ENCODE measurements at regions not wholly inside any gene's neighbourhood (a gene's known extent, or its start where the extent isn't known, plus 50 kb on each side); places are given as distances from the start of the nearest gene placed in this dataset.
"Not testable (repeated sequence)": the region's sequence is repeated elsewhere in the genome, so short reads cannot be mapped to it uniquely, and the experiment has no call there.

GRCh38 chr6:71642793-71643192 lies 243.6 kb upstream of the RIMS1 start:
- no peak for DNase-seq

GRCh38 chr6:71645299-71645698 lies 241.1 kb upstream of the RIMS1 start:
- DNase-seq: no peak

GRCh38 chr6:71649915-71650314 lies 236.4 kb upstream of the RIMS1 start:
- DNase-seq: no peak

GRCh38 chr6:71651636-71652035 lies 234.7 kb upstream of the RIMS1 start:
- DNase-seq: no peak

GRCh38 chr6:71656121-71656520 lies 230.2 kb upstream of the RIMS1 start:
- no peak for DNase-seq

GRCh38 chr6:71665931-71666330 lies 220.4 kb upstream of the RIMS1 start:
- no peak for DNase-seq

- no peak for DNase-seq
Measured at GRCh38 chr6:71672876-71673275, 213.5 kb upstream of the RIMS1 start.

GRCh38 chr6:71675386-71675785 lies 211.0 kb upstream of the RIMS1 start:
- no peak for DNase-seq

GRCh38 chr6:71676298-71676697 lies 210.1 kb upstream of the RIMS1 start:
- DNase-seq: no peak

- no peak for DNase-seq
Measured at GRCh38 chr6:71678091-71678490, 208.3 kb upstream of the RIMS1 start.

- no peak for DNase-seq
Measured at GRCh38 chr6:71681234-71681867, 205.0 kb upstream of the RIMS1 start.

GRCh38 chr6:71686021-71686677 lies 200.2 kb upstream of the RIMS1 start:
- DNase-seq: not testable (repeated sequence)

GRCh38 chr6:71698702-71699101 lies 187.6 kb upstream of the RIMS1 start:
- no peak for DNase-seq

GRCh38 chr6:71706523-71706922 lies 179.8 kb upstream of the RIMS1 start:
- DNase-seq: no peak

- DNase-seq: no peak
Measured at GRCh38 chr6:71707059-71707458, 179.3 kb upstream of the RIMS1 start.

GRCh38 chr6:71720705-71721104 lies 165.6 kb upstream of the RIMS1 start:
- no peak for DNase-seq

- DNase-seq: no peak
Measured at GRCh38 chr6:71721642-71722041, 164.7 kb upstream of the RIMS1 start.

- no peak for DNase-seq
Measured at GRCh38 chr6:71722736-71723135, 163.6 kb upstream of the RIMS1 start.

GRCh38 chr6:71724456-71725125 lies 161.8 kb upstream of the RIMS1 start:
- no peak for DNase-seq

- DNase-seq: no peak
Measured at GRCh38 chr6:71725126-71725470, 161.3 kb upstream of the RIMS1 start.

- DNase-seq: no peak
Measured at GRCh38 chr6:71726121-71726520, 160.2 kb upstream of the RIMS1 start.

- DNase-seq: no peak
Measured at GRCh38 chr6:71727632-71728294, 158.6 kb upstream of the RIMS1 start.

- no peak for DNase-seq
Measured at GRCh38 chr6:71730284-71730683, 156.1 kb upstream of the RIMS1 start.

Measured in SHP77 (cell line).